Kidney (tissue), 13 donors: ENCODE measurements at regions not wholly inside any gene's neighbourhood (a gene's known extent, or its start where the extent isn't known, plus 50 kb on each side); places are given as distances from the start of the nearest gene placed in this dataset.

ENCODE experiments used
- DNase-seq, 5 donors: peaks; one replicate each; pipeline ENCODE4 v3.0.0-alpha.2; 2013 to 2020
- FAIRE-seq: peaks from 2 replicates; lab custom pipeline; 2012; peaks lifted over from hg19 to GRCh38; lab: Jason Lieb, UNC
- H3K27ac ChIP-seq, 2 donors: one replicate each; pipeline ENCODE4 v1.7.0; 2013; ENCODE audit warnings: low read depth in 2 of 2, low read length in 2 of 2, inconsistent platforms in 1 of 2
- H3K27me3 ChIP-seq: one replicate; pipeline ENCODE4 v1.7.1; 2013; ENCODE audit warnings: low read length, inconsistent platforms; ENCODE audit not compliant: control insufficient read depth, insufficient read depth
- H3K36me3 ChIP-seq, 3 donors: one replicate each; pipeline versions ENCODE4 v1.7.0 to v1.7.1; 2013; ENCODE audit warnings: low read length in 3 of 3, control low read depth in 1 of 3, inconsistent platforms in 1 of 3; ENCODE audit not compliant: insufficient read depth in 3 of 3, control insufficient read depth in 2 of 3
- H3K4me1 ChIP-seq, 3 donors: one replicate each; pipeline versions ENCODE4 v1.7.0 to v1.7.1; 2013; ENCODE audit warnings: low read length in 3 of 3, inconsistent platforms in 1 of 3, low read depth in 1 of 3; ENCODE audit not compliant: control insufficient read depth in 2 of 3, insufficient read depth in 2 of 3
- H3K4me3 ChIP-seq, 3 donors: one replicate each; pipeline versions ENCODE4 v1.7.0 to v1.8.1; 2013; ENCODE audit warnings: low read length in 3 of 3, control low read depth in 1 of 3, inconsistent platforms in 1 of 3
- H3K9ac ChIP-seq, 3 donors: one replicate each; pipeline versions ENCODE4 v1.7.0 to v1.7.1; 2013; ENCODE audit warnings: low read length in 3 of 3, control low read depth in 1 of 3, inconsistent platforms in 1 of 3
- H3K9me3 ChIP-seq, 3 donors: one replicate each; pipeline versions ENCODE4 v1.7.0 to v1.7.1; 2013; ENCODE audit warnings: low read length in 3 of 3, control low read depth in 1 of 3, inconsistent platforms in 1 of 3; ENCODE audit not compliant: control insufficient read depth in 2 of 3, insufficient read depth in 1 of 3
- CTCF ChIP-seq: IDR thresholded peaks from 3 replicates; pipeline ENCODE4 v1.5.1; 2012; ENCODE audit warnings: mild to moderate bottlenecking, moderate library complexity, borderline replicate concordance; ENCODE audit not compliant: insufficient read depth; ENCODE audit errors: extremely low read depth
- intact Hi-C: fragments of 100-400 bp; cut with DNase I; formaldehyde crosslinking; loops from one replicate; pipeline ENCODE4 v1.11.1; 2022
- donor health status: control.
- donor health status: control.
- donor health status: control.
- donor health status: control.
- donor health status: control.
- donor health status: DM: yes; HTN: yes; CAD: no.
- donor health status: Normal renal cell carcinoma (clear cell type).

- intact Hi-C loops, result no loop called here
- H3K9ac ChIP-seq, result no peak overlapping the region
- FAIRE-seq, result no peak
Measured at GRCh38 chr1:36532810-36533401, 50.2 kb upstream of the CSF3R start.

More at GRCh38 chr1:36532810-36533401, 50.2 kb upstream of the CSF3R start:
- Histone ChIP-seq H3K9me3 (peaks cover 0 to 5% (median 0%) of the 10 kb centered on the region in 3 donors), H3K4me1 (no peaks in the 10 kb centered on the region), H3K27me3 (no peaks in the 10 kb centered on the region), H3K27ac (no peak overlapping the region), H3K36me3 (no peaks in the 10 kb centered on the region), H3K4me3 (no peak overlapping the region)
- no peak for TF ChIP-seq CTCF
- DNase-seq, result no peak
